ENCODE measurements at regions not wholly inside any gene's neighbourhood (a gene's known extent, or its start where the extent isn't known, plus 50 kb on each side); places are given as distances from the start of the nearest gene placed in this dataset.

GRCh38 chr3:147313513-147313912 lies 92.8 kb downstream of the ZIC4 start:
- DNase-seq (ENCODE audit: low spot score) (no peak), ATAC-seq (ENCODE audit: low read depth) (no peak)
- Histone ChIP-seq H3K36me3 (ENCODE audit: low read depth) (no peaks in the 10 kb centered on the region), H3K9me3 (ENCODE audit: severe bottlenecking) (no peaks in the 10 kb centered on the region), H3K4me1 (ENCODE audit: insufficient read depth, poor library complexity, severe bottlenecking) (no peaks in the 10 kb centered on the region), H3K27ac (ENCODE audit: poor library complexity, severe bottlenecking) (no peak overlapping the region), H3K4me3 (ENCODE audit: severe bottlenecking) (no peak overlapping the region), H3K27me3 (ENCODE audit: insufficient read depth, poor library complexity, severe bottlenecking) (no peaks in the 10 kb centered on the region)
- TF ChIP-seq CTCF (IDR thresholded peaks at IDR 0.05; ENCODE audit: poor library complexity, severe bottlenecking), result no peak

- no peak overlapping the region for H3K27ac ChIP-seq (ENCODE audit: poor library complexity, severe bottlenecking)
- DNase-seq (ENCODE audit: low spot score), result no peak
- H3K36me3 ChIP-seq (ENCODE audit: low read depth), result no peaks in the 10 kb centered on the region
Observed at GRCh38 chr3:147312786-147313280, 93.5 kb downstream of the ZIC4 start.

GRCh38 chr3:147311716-147312115 lies 94.6 kb downstream of the ZIC4 start:
- ATAC-seq (ENCODE audit: low read depth) (no peak), DNase-seq (ENCODE audit: low spot score) (no peak)
- Histone ChIP-seq H3K36me3 (ENCODE audit: low read depth) (no peaks in the 10 kb centered on the region), H3K4me3 (ENCODE audit: severe bottlenecking) (no peak overlapping the region), H3K27me3 (ENCODE audit: insufficient read depth, poor library complexity, severe bottlenecking) (no peaks in the 10 kb centered on the region), H3K9me3 (ENCODE audit: severe bottlenecking) (no peaks in the 10 kb centered on the region), H3K27ac (ENCODE audit: poor library complexity, severe bottlenecking) (no peak overlapping the region), H3K4me1 (ENCODE audit: insufficient read depth, poor library complexity, severe bottlenecking) (no peaks in the 10 kb centered on the region)
- no peak for TF ChIP-seq CTCF (IDR thresholded peaks at IDR 0.05; ENCODE audit: poor library complexity, severe bottlenecking)

More at GRCh38 chr3:147312786-147313280, 93.5 kb downstream of the ZIC4 start:
- Histone ChIP-seq H3K9me3 (ENCODE audit: severe bottlenecking) (no peaks in the 10 kb centered on the region), H3K4me3 (ENCODE audit: severe bottlenecking) (no peak overlapping the region), H3K27me3 (ENCODE audit: insufficient read depth, poor library complexity, severe bottlenecking) (no peaks in the 10 kb centered on the region), H3K4me1 (ENCODE audit: insufficient read depth, poor library complexity, severe bottlenecking) (no peaks in the 10 kb centered on the region)
- no peak for TF ChIP-seq CTCF (IDR thresholded peaks at IDR 0.05; ENCODE audit: poor library complexity, severe bottlenecking)
- ATAC-seq (ENCODE audit: low read depth), result no peak

GRCh38 chr3:147305533-147306250 lies 100.7 kb downstream of the ZIC4 start:
- ATAC-seq (ENCODE audit: low read depth), result no peak
- Histone ChIP-seq H3K4me3 (ENCODE audit: severe bottlenecking) (no peak overlapping the region), H3K36me3 (ENCODE audit: low read depth) (no peaks in the 10 kb centered on the region), H3K27ac (ENCODE audit: poor library complexity, severe bottlenecking) (no peak overlapping the region), H3K4me1 (ENCODE audit: insufficient read depth, poor library complexity, severe bottlenecking) (no peaks in the 10 kb centered on the region), H3K9me3 (ENCODE audit: severe bottlenecking) (no peaks in the 10 kb centered on the region), H3K27me3 (ENCODE audit: insufficient read depth, poor library complexity, severe bottlenecking) (no peaks in the 10 kb centered on the region)
- DNase-seq (ENCODE audit: low spot score), result no peak
- TF ChIP-seq CTCF (IDR thresholded peaks at IDR 0.05; ENCODE audit: poor library complexity, severe bottlenecking), result no peak

GRCh38 chr3:147304756-147305155 lies 101.6 kb downstream of the ZIC4 start:
- DNase-seq (ENCODE audit: low spot score), result no peak
- H3K27ac ChIP-seq (ENCODE audit: poor library complexity, severe bottlenecking), result no peak overlapping the region

More at GRCh38 chr3:147304756-147305155, 101.6 kb downstream of the ZIC4 start:
- Histone ChIP-seq H3K4me3 (ENCODE audit: severe bottlenecking) (no peak overlapping the region), H3K9me3 (ENCODE audit: severe bottlenecking) (no peaks in the 10 kb centered on the region), H3K27me3 (ENCODE audit: insufficient read depth, poor library complexity, severe bottlenecking) (peaks cover 3% of the 10 kb centered on the region), H3K36me3 (ENCODE audit: low read depth) (no peaks in the 10 kb centered on the region), H3K4me1 (ENCODE audit: insufficient read depth, poor library complexity, severe bottlenecking) (no peaks in the 10 kb centered on the region)
- TF ChIP-seq CTCF (IDR thresholded peaks at IDR 0.05; ENCODE audit: poor library complexity, severe bottlenecking), result no peak
- ATAC-seq (ENCODE audit: low read depth), result no peak
